K562 (cell line): ENCODE measurements at regions not wholly inside any gene's neighbourhood (a gene's known extent, or its start where the extent isn't known, plus 50 kb on each side); places are given as distances from the start of the nearest gene placed in this dataset.
"Not testable (repeated sequence)": the region's sequence is repeated elsewhere in the genome, so short reads cannot be mapped to it uniquely, and the experiment has no call there.

ENCODE experiments used
- ATAC-seq: fragments of 200-7000 bp; cut with Tn5 transposase; 3 replicates; pipeline ENCODE4 v1.9.1; 2020; ENCODE audit warnings: moderate library complexity
- BruUV-seq: library from RNA; stranded (reverse); fragments of 400-500 nt; replicated peaks from 2 replicates; lab custom pipeline; 2021; lab: Mats Ljungman, UMichigan
- CTCF ChIA-PET: fragments of 300-600 bp; formaldehyde crosslinking; extraction: SDS; loops from one replicate; lab custom pipeline; 2021; ENCODE audit warnings: low intra/inter-chr PET ratio; lab: Yijun Ruan, JAX
- POLR2A ChIA-PET: fragments of 300-600, 350-650 bp; sonication (Branson Sonifier 250); formaldehyde crosslinking; extraction: SDS; loops from one replicate; lab custom pipeline; 2021; ENCODE audit warnings: antibody characterized with exemption, inconsistent platforms; lab: Yijun Ruan, JAX
- DNase-seq, 4 experiments: peaks; one replicate each; pipeline versions ENCODE4 v3.0.0 to v3.0.0-alpha.2; 2011 to 2018; ENCODE audit warnings: low spot score in 3 of 4, mixed read lengths in 3 of 4; ENCODE audit errors: extremely low read depth in 1 of 4
- FAIRE-seq: peaks from 2 replicates; lab custom pipeline; 2011; peaks lifted over from hg19 to GRCh38; lab: Jason Lieb, UNC
- H2AFZ ChIP-seq: 2 replicates; pipeline ENCODE4 v1.6.0; 2011; ENCODE audit warnings: low read depth, low read length, control low read depth, inconsistent platforms
- H3K27ac ChIP-seq: fragments of 200-600 bp; 3 replicates; pipeline ENCODE4 v1.8.0; 2011; ENCODE audit warnings: low read depth, mild to moderate bottlenecking, control low read depth, inconsistent platforms, low read length, moderate library complexity, mixed read lengths; ENCODE audit errors: extremely low read depth
- H3K27me3 ChIP-seq, 2 experiments: fragments of 300-600 bp in 1 of 2; 2 replicates in 1 of 2; 3 replicates in 1 of 2; pipeline versions ENCODE4 v1.6.0 to v1.8.0; 2011; ENCODE audit warnings: inconsistent platforms in 2 of 2, low read length in 2 of 2, mild to moderate bottlenecking in 1 of 2, mixed read lengths in 1 of 2, moderate library complexity in 1 of 2; ENCODE audit not compliant: control insufficient read depth in 2 of 2, insufficient read depth in 2 of 2
- H3K36me3 ChIP-seq: fragments of 300-600 bp; 3 replicates; pipeline ENCODE4 v1.8.0; 2011; ENCODE audit warnings: mild to moderate bottlenecking, low read length, inconsistent platforms; ENCODE audit not compliant: control insufficient read depth, insufficient read depth
- H3K4me1 ChIP-seq, 2 experiments: fragments of 200-600 bp in 1 of 2; replicated peaks in 1 of 2; 2 replicates in 1 of 2; 3 replicates in 1 of 2; pipeline versions ENCODE4 v1.5.1 to v1.8.0; 2011; ENCODE audit warnings: inconsistent platforms in 2 of 2, low read length in 2 of 2, mild to moderate bottlenecking in 1 of 2, mixed read lengths in 1 of 2, moderate library complexity in 1 of 2; ENCODE audit not compliant: control insufficient read depth in 2 of 2, insufficient read depth in 2 of 2
- H3K4me2 ChIP-seq: 2 replicates; pipeline ENCODE4 v1.6.1; 2011; ENCODE audit warnings: low read length, control low read depth, inconsistent platforms, mixed read lengths; ENCODE audit not compliant: insufficient read depth
- H3K4me3 ChIP-seq: fragments of 200-600 bp; sonication (generic), shearing (Covaris generic); 2 replicates; pipeline ENCODE4 v1.5.1; 2016; ENCODE audit warnings: control low read depth, inconsistent platforms
- H3K79me2 ChIP-seq: fragments of 200-600 bp; 3 replicates; pipeline ENCODE4 v1.8.0; 2011; ENCODE audit warnings: low read length, inconsistent platforms; ENCODE audit not compliant: control insufficient read depth, insufficient read depth
- H3K9ac ChIP-seq, 2 experiments: 2 replicates each; pipeline versions ENCODE4 v1.6.0 to v1.6.1; 2011; ENCODE audit warnings: low read depth in 2 of 2, low read length in 2 of 2, control low read depth in 1 of 2, inconsistent platforms in 1 of 2, mild to moderate bottlenecking in 1 of 2, mixed read lengths in 1 of 2; ENCODE audit not compliant: insufficient read depth in 1 of 2
- H3K9me1 ChIP-seq: one replicate; pipeline ENCODE4 v1.6.0; 2011; ENCODE audit warnings: inconsistent platforms, mild to moderate bottlenecking, low read length, moderate library complexity; ENCODE audit not compliant: control insufficient read depth, insufficient read depth
- H3K9me3 ChIP-seq: replicated peaks from 2 replicates; pipeline ENCODE4 v1.5.1; 2011; ENCODE audit warnings: low read depth, low read length, inconsistent platforms; ENCODE audit not compliant: control insufficient read depth, insufficient read depth
- H4K20me1 ChIP-seq: replicated peaks from 2 replicates; pipeline ENCODE4 v1.6.1; 2011; ENCODE audit warnings: low read length, inconsistent platforms, mixed read lengths; ENCODE audit not compliant: control insufficient read depth, insufficient read depth
- ATF4 ChIP-seq: fragments of 450-650 bp; formaldehyde crosslinking; IDR thresholded peaks from 2 replicates; pipeline ENCODE4 v1.4.0; 2022; ENCODE audit warnings: mild to moderate bottlenecking, moderate library complexity
- CBX3 ChIP-seq, 2 experiments: IDR thresholded peaks; 1 replicate in 1 of 2; 2 replicates in 1 of 2; pipeline ENCODE4 v1.6.1; 2012; ENCODE audit warnings: inconsistent platforms in 2 of 2, low read length in 2 of 2, borderline replicate concordance in 1 of 2, control low read depth in 1 of 2
- CBX5 ChIP-seq: IDR thresholded peaks from 2 replicates; pipeline ENCODE4 v1.6.1; 2014; ENCODE audit warnings: low read depth, borderline replicate concordance
- CCNT2 ChIP-seq: IDR thresholded peaks from 2 replicates; pipeline ENCODE4 v1.6.1; 2011; ENCODE audit warnings: borderline replicate concordance, low read depth, mild to moderate bottlenecking, moderate library complexity, mixed read lengths, low read length; ENCODE audit not compliant: insufficient read length; ENCODE audit errors: extremely low read depth
- GATA2 ChIP-seq: sonication (generic); formaldehyde crosslinking; IDR thresholded peaks from 2 replicates; pipeline ENCODE4 v1.4.0; 2020; ENCODE audit warnings: mild to moderate bottlenecking, missing genetic modification reagents
- TRIM24 ChIP-seq, 2 experiments: fragments of 450-650 bp; IDR thresholded peaks; 2 replicates each; pipeline ENCODE4 v1.6.1; 2016
- TRIM28 ChIP-seq: fragments of 450-650 bp; IDR thresholded peaks from 2 replicates; pipeline ENCODE4 v1.6.1; 2017
- ZEB2 ChIP-seq: fragments of 450-650 bp; IDR thresholded peaks from 2 replicates; pipeline ENCODE4 v1.6.1; 2016
- ZFP36 ChIP-seq: fragments of 150-350 bp; IDR thresholded peaks from 2 replicates; pipeline ENCODE4 v1.6.1; 2018; ENCODE audit warnings: low read length, low read depth; ENCODE audit not compliant: partially characterized antibody
- ZNF280A ChIP-seq: fragments of 450-650 bp; IDR thresholded peaks from 2 replicates; pipeline ENCODE4 v1.6.1; 2018; ENCODE audit warnings: mild to moderate bottlenecking, low read depth; ENCODE audit not compliant: partially characterized antibody
- ZNF445 ChIP-seq: fragments of 250-450 bp; sonication (Bioruptor Pico); IDR thresholded peaks from 2 replicates; pipeline ENCODE4 v1.4.0; 2020; ENCODE audit warnings: low read depth, mild to moderate bottlenecking, moderate library complexity
- ZNF780A ChIP-seq: fragments of 250-450 bp; sonication (Bioruptor Pico); IDR thresholded peaks from 2 replicates; pipeline ENCODE4 v1.5.0; 2021; ENCODE audit warnings: mild to moderate bottlenecking
- WGBS: fragments of 100-300 bp; shearing (Covaris generic); methylation state at CpG from one replicate; pipeline ENCODE4 v1.1.6; 2016; ENCODE audit warnings: low coverage, mixed read lengths; ENCODE audit not compliant: insufficient coverage; ENCODE audit errors: missing lambda C conversion rate; 5-methylcytosine and 5-hydroxymethylcytosine counted together
- in situ Hi-C: fragments of 300-500 bp; cut with MboI; formaldehyde crosslinking; loops from 4 replicates; pipeline ENCODE4 v1.15.0; 2018; ENCODE audit warnings: inconsistent platforms, mixed read lengths
- intact Hi-C: fragments of 100-400 bp; cut with micrococcal nuclease; formaldehyde crosslinking; loops from 2 replicates; pipeline ENCODE4 v1.14.2; 2022

- no peak for FAIRE-seq
Measured at GRCh38 chr7:67348171-67348570, 351.5 kb downstream of the TYW1 start.

GRCh38 chr7:67357653-67358052 lies 361.0 kb downstream of the TYW1 start:
- H3K27ac ChIP-seq, intact Hi-C loops, in situ Hi-C loops, H3K4me2 ChIP-seq, H3K79me2 ChIP-seq, H3K4me3 ChIP-seq, ATAC-seq, H3K27me3 ChIP-seq, DNase-seq, H3K36me3 ChIP-seq, POLR2A ChIA-PET, H3K9ac ChIP-seq, H2AFZ ChIP-seq, H3K9me1 ChIP-seq, BruUV-seq, H3K9me3 ChIP-seq, H4K20me1 ChIP-seq, FAIRE-seq: not testable (repeated sequence)
- TF ChIP-seq ZEB2 (peak; percentile 59; the same call in 1 of the 2 replicates), TRIM24 (IDR thresholded peaks at IDR 0.05) (0 out of 4 replicates have a peak, but pooled peaks have one; percentile 27 to 46), ZFP36 (peak; percentile 96), ZNF780A (CRISPR knock-in tag) (peak; percentile 92; the same call in 1 of the 2 replicates), CBX5 (peak; percentile 95), ZNF445 (CRISPR knock-in tag) (peak; percentile 84), ZNF280A (peak; percentile 83), TRIM28 (peak; percentile 93), CBX3 (IDR thresholded peaks at IDR 0.05; ENCODE audit: borderline replicate concordance in 1 of 2, low read length in 2 of 2) (peak in 1 of 2 experiments; percentile 85; a peak in 2 of 3 replicates)
- WGBS = 66% methylated on average over 3 of the region's 3 CpGs
- CTCF ChIA-PET = interaction anchor here (0.6 kb wide), 1 partner anchor 11 kb away, joined by 3 read pairs; no protein-coding TSS in a partner anchor
- peaks cover 0 to 15% of the 10 kb centered on the region in 2 experiments; a peak in 3 of 5 replicates for H3K4me1 ChIP-seq

More at GRCh38 chr7:67348171-67348570, 351.5 kb downstream of the TYW1 start:
- ChIA-PET POLR2A (no interaction called here), CTCF (no interaction called here)
- H3K9me3 ChIP-seq = no peaks in the 10 kb centered on the region
- no peaks in the 10 kb centered on the region for H3K36me3 ChIP-seq
- in situ Hi-C loops (no loop called here), intact Hi-C loops (no loop called here)
- H3K4me3 ChIP-seq = no peak overlapping the region
- no peak overlapping the region for H3K9ac ChIP-seq
- DNase-seq = no peak
- H3K27ac ChIP-seq = no peak overlapping the region
- 59% methylated on average over 7 of the region's 7 CpGs for WGBS
- H3K79me2 ChIP-seq = no peaks in the 10 kb centered on the region
- BruUV-seq = no TSS peak
- TF ChIP-seq GATA2 = no peak
- TF ChIP-seq CCNT2 = no peak
- no peak for TF ChIP-seq ATF4 (CRISPR knock-in tag)
- no peak overlapping the region for H3K4me2 ChIP-seq
- no peaks in the 10 kb centered on the region for H4K20me1 ChIP-seq
- H2AFZ ChIP-seq = no peak overlapping the region
- ATAC-seq = no peak
- no peaks in the 10 kb centered on the region for H3K4me1 ChIP-seq
- no peaks in the 10 kb centered on the region for H3K27me3 ChIP-seq
- H3K9me1 ChIP-seq = no peaks in the 10 kb centered on the region
